LNCaP clone FGC (cell line): ENCODE measurements at regions not wholly inside any gene's neighbourhood (a gene's known extent, or its start where the extent isn't known, plus 50 kb on each side); places are given as distances from the start of the nearest gene placed in this dataset.

Experiments used
- DNase-seq: peaks from one replicate; pipeline ENCODE4 v3.0.0-alpha.2; 2011; ENCODE audit warnings: low read depth
- H3K4me3 ChIP-seq: 2 replicates; pipeline ENCODE4 v1.5.1; 2011; ENCODE audit warnings: mild to moderate bottlenecking, low read depth, low read length, control low read depth
- TF ChIP-seq, protein P1 (sequence below): IDR thresholded peaks from 2 replicates; pipeline ENCODE4 v1.5.1; 2012; ENCODE audit warnings: mild to moderate bottlenecking; ENCODE audit not compliant: control insufficient read depth, insufficient read depth; ENCODE audit errors: extremely low read depth

DNA sequence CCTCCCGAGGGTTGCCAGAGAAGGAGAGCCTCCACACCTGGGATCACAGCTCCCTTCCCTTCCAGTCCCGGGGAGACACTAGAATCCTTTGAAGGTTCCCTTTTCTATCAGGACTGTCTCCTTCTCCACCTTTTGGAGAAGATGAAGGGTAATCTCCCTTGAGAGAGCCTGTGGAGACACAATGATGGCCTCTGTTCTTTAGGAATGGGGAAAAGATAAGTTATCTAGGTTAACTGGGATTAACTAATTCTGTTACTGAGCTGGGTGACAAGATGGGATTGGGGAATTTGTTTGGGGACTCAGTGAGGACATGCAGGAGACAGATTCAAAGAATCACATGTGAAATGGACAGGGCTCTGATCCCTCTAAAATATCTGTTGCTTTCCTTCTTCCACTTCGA lies 181.1 kb upstream of the BMPER start:
- DNase-seq, result no peak
- H3K4me3 ChIP-seq, result no peak overlapping the region
- TF ChIP-seq, protein P1, sequence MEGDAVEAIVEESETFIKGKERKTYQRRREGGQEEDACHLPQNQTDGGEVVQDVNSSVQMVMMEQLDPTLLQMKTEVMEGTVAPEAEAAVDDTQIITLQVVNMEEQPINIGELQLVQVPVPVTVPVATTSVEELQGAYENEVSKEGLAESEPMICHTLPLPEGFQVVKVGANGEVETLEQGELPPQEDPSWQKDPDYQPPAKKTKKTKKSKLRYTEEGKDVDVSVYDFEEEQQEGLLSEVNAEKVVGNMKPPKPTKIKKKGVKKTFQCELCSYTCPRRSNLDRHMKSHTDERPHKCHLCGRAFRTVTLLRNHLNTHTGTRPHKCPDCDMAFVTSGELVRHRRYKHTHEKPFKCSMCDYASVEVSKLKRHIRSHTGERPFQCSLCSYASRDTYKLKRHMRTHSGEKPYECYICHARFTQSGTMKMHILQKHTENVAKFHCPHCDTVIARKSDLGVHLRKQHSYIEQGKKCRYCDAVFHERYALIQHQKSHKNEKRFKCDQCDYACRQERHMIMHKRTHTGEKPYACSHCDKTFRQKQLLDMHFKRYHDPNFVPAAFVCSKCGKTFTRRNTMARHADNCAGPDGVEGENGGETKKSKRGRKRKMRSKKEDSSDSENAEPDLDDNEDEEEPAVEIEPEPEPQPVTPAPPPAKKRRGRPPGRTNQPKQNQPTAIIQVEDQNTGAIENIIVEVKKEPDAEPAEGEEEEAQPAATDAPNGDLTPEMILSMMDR, result no peak

GRCh38 chr7:33725111-33726025 lies 180.0 kb upstream of the BMPER start:
- DNase-seq, result no peak
- TF ChIP-seq, protein P1, result no peak

GRCh38 chr7:33726582-33726981 lies 178.8 kb upstream of the BMPER start:
- TF ChIP-seq, protein P1, result no peak
- no peak for DNase-seq
- no peak overlapping the region for H3K4me3 ChIP-seq

More at GRCh38 chr7:33725111-33726025, 180.0 kb upstream of the BMPER start:
- H3K4me3 ChIP-seq, result no peak overlapping the region

DNA sequence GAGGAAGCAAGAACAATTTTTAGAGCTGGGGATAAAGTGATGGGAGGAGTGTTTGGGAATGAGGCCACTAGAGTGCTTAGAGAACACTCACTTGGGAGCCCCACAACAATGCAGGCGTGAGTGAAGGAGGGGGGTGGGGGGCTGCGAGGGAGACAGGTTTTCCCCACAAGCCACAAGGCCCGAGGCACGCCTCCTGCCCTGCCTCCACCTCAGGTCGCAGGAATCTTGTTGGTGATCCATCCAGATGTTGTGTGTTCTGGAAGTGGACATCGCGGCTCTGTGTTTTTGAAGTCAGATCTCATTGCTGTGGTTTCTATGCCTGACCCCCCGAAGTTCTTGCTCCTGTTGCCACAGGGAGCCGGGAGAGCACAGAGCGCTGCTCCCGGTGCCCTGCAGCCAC lies 178.0 kb upstream of the BMPER start:
- DNase-seq, result no peak
- H3K4me3 ChIP-seq, result no peak overlapping the region
- TF ChIP-seq, protein P1, result no peak

GRCh38 chr7:33728873-33729551 lies 176.3 kb upstream of the BMPER start:
- H3K4me3 ChIP-seq, result no peak overlapping the region
- TF ChIP-seq, protein P1, result no peak
- no peak for DNase-seq

DNA sequence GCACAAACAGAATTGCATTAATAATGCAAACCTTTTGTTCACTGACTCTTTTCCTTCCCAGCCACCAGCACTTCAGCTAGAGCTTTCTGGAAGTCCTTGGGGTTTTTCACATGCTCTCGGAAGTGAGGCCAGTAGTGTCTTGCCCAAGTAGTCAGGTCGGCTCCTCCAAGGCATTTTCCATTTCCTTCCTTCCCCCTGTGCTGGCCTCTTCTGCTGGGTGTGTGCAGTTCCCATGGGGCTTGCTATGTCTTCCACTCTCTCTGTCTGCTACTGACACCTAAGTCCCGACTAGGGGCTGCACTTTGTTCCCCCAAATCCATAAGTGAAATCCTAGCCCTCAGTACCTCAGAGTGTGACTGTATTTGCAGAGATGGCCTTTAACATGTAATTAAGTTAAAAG lies 175.6 kb upstream of the BMPER start:
- DNase-seq, result no peak
- H3K4me3 ChIP-seq, result no peak overlapping the region
- TF ChIP-seq, protein P1, result no peak

GRCh38 chr7:33730958-33731357 lies 174.4 kb upstream of the BMPER start:
- H3K4me3 ChIP-seq, result no peak overlapping the region
- TF ChIP-seq, protein P1, result no peak
- DNase-seq, result no peak
